Thymus (tissue), 11 donors: ENCODE measurements at regions not wholly inside any gene's neighbourhood (a gene's known extent, or its start where the extent isn't known, plus 50 kb on each side); places are given as distances from the start of the nearest gene placed in this dataset.
"Not testable (repeated sequence)": the region's sequence is repeated elsewhere in the genome, so short reads cannot be mapped to it uniquely, and the experiment has no call there.

Source experiments
- DNase-seq, 9 donors: peaks; one replicate each; pipeline ENCODE4 v3.0.0-alpha.2; 2013; ENCODE audit warnings: low spot score in 9 of 9, low read depth in 6 of 9, missing footprints in 1 of 9
- H3K27ac ChIP-seq, 2 donors: one replicate each; pipeline ENCODE4 v1.5.1; 2013; ENCODE audit warnings: control low read depth in 1 of 2, low read depth in 1 of 2, low read length in 1 of 2, mild to moderate bottlenecking in 1 of 2, moderate library complexity in 1 of 2
- H3K27me3 ChIP-seq, 2 donors: one replicate each; pipeline ENCODE4 v1.5.1; 2013; ENCODE audit warnings: low read length in 1 of 2; ENCODE audit not compliant: control insufficient read depth in 2 of 2, insufficient read depth in 1 of 2
- H3K36me3 ChIP-seq, 2 donors: one replicate each; pipeline ENCODE4 v1.5.1; 2013; ENCODE audit warnings: low read length in 1 of 2, mild to moderate bottlenecking in 1 of 2, moderate library complexity in 1 of 2; ENCODE audit not compliant: control insufficient read depth in 2 of 2, insufficient read depth in 2 of 2
- H3K4me1 ChIP-seq, 2 donors: one replicate each; pipeline ENCODE4 v1.5.1; 2013; ENCODE audit warnings: low read length in 2 of 2; ENCODE audit not compliant: control insufficient read depth in 2 of 2, insufficient read depth in 2 of 2
- H3K4me3 ChIP-seq, 2 donors: one replicate each; pipeline ENCODE4 v1.5.1; 2013; ENCODE audit warnings: low read length in 2 of 2, control low read depth in 1 of 2, mild to moderate bottlenecking in 1 of 2
- H3K9me3 ChIP-seq, 2 donors: one replicate each; pipeline ENCODE4 v1.5.1; 2013; ENCODE audit warnings: low read length in 1 of 2, mild to moderate bottlenecking in 1 of 2; ENCODE audit not compliant: control insufficient read depth in 2 of 2, insufficient read depth in 1 of 2
- WGBS: extraction: QIAGEN DNeasy Blood & Tissue Kit; methylation state at CpG from one replicate; pipeline ENCODE4 v1.1.7; 2013; 5-methylcytosine and 5-hydroxymethylcytosine counted together
- donor health status: healthy.

DNA sequence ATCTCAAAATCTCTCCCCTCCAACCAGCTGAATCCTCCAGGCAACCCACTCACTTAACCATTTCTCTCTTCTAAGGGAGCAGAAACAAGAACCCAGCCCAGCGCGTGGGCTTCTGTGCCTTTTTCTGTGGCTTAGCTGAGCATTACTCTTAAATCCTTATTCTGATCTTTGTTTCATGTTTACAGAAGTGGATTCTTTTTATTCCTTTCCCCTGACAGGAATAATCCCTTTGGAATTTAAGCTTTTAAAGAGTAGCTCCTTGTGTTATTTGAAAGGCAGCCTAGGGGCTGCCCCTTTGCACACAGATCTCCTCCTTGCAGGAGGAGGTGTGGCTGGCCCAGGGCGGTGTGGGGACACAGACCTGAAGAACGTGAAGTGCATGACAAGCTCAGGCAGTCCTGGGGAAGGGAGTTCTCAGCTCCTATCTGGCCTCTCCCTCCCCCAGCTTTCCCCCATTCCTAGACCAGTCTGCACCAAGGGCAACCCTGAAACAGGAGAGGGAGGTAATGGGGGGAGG lies 77.1 kb upstream of the UBE2E1 start:
- Histone ChIP-seq H3K4me3 (no peak overlapping the region), H3K4me1 (peaks cover 0 to 15% of the 10 kb centered on the region in 2 donors), H3K9me3 (no peaks in the 10 kb centered on the region), H3K27me3 (no peaks in the 10 kb centered on the region), H3K36me3 (no peaks in the 10 kb centered on the region), H3K27ac (no peak overlapping the region)
- no peak for DNase-seq
- WGBS = 92% methylated on average over 4 of the region's 4 CpGs

GRCh38 chr3:23729362-23729761 lies 76.4 kb upstream of the UBE2E1 start:
- not testable (repeated sequence) for DNase-seq

DNA sequence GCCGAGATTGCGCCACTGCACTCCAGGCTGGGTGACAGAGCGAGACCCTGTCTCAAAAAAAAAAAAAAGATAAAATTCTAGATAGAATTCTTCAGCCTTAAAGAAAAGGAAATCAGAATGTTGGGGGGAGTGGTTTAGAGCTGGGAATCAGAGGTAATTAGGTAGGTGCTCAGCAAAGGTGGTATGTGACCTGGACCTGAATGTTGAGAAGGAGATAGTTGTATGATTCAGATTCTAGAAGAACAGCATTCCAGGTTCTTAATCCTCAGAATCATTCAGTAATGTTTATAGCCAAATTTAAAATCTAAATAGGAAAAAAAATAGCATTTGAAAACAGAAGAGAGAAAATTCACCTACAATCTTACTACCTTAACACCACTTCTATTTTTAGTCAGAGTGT lies 71.3 kb upstream of the UBE2E1 start:
- DNase-seq = no peak
- Histone ChIP-seq H3K27ac (no peak overlapping the region), H3K36me3 (no peaks in the 10 kb centered on the region), H3K4me3 (no peak overlapping the region), H3K4me1 (peaks cover 0 to 4% of the 10 kb centered on the region in 2 donors), H3K27me3 (no peaks in the 10 kb centered on the region), H3K9me3 (no peaks in the 10 kb centered on the region)
- WGBS = over 99% methylated on average over 3 of the region's 3 CpGs

More at GRCh38 chr3:23729362-23729761, 76.4 kb upstream of the UBE2E1 start:
- peaks cover 0 to 15% of the 10 kb centered on the region in 2 donors for H3K4me1 ChIP-seq
- H3K27me3 ChIP-seq, H3K27ac ChIP-seq, H3K4me3 ChIP-seq, H3K36me3 ChIP-seq, H3K9me3 ChIP-seq: not testable (repeated sequence)
- WGBS = 87% methylated on average over 6 of the region's 6 CpGs

DNA sequence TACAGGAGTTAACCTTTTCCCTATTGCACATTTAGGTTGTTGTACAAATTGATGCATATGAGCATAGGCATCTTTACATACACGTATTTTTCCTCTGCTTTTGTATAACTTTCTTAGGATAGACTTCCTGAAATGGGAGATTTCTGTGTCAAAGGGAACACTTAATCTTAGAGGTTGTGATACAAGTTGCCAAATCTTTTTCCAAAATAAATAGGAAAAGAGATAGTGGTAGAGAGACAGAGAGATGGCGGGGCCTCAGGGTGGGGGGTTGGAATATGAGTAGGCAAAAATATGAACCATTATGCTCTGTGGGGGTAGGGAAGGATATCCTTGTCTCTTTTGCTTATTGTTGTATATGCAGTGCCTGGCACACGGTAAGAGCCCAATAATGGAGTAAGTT lies 70.7 kb upstream of the UBE2E1 start:
- Histone ChIP-seq H3K4me3 (no peak overlapping the region), H3K9me3 (no peaks in the 10 kb centered on the region), H3K4me1 (peaks cover 0 to 4% of the 10 kb centered on the region in 2 donors), H3K27ac (no peak overlapping the region), H3K36me3 (no peaks in the 10 kb centered on the region), H3K27me3 (no peaks in the 10 kb centered on the region)
- DNase-seq = no peak
- WGBS = 93% methylated on average over 3 of the region's 3 CpGs

DNA sequence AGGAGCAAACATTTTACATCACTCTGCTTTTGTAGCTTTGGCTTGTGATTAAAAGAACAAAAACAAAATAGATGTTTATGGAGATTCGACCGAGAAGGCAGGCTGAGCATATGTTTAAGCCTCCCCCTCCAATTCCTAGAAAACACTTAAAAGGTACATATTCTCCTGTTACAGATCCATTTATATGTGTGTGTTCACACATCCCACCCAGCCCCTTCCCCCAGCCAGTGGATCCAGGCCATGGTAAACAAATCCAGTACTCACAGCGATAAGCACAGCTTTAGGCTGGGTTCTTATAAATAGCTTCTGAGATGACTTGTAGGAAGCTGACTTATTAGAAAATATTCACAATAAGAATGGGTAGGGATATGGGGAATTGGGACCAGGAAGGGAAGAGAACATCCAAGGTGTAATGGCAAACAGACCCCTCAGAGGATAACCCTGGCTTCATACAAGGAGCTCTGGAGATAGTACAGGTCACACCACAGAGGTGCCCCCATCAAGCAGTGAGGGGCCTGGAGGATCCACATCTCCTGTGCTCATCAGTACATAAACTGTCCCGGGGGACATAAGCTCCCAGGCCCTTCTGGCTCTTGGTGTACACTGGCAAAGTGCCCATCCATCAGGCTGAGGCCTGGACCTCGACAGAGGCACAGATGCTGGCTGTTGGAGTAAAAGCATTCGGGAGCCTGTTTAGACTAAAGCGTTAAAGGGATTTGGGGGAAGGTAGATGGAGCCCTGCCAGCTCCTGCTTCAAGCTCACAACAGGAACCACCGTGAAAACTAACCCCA lies 70.0 kb upstream of the UBE2E1 start:
- H3K27ac ChIP-seq = no peak overlapping the region
- no peak for DNase-seq
- no peaks in the 10 kb centered on the region for H3K36me3 ChIP-seq
- no peak overlapping the region for H3K4me3 ChIP-seq
- WGBS = 76% methylated on average over 8 of the region's 8 CpGs
- H3K27me3 ChIP-seq = no peaks in the 10 kb centered on the region
- peaks cover 0 to 4% of the 10 kb centered on the region in 2 donors for H3K4me1 ChIP-seq
- no peaks in the 10 kb centered on the region for H3K9me3 ChIP-seq

GRCh38 chr3:23738944-23739343 lies 66.8 kb upstream of the UBE2E1 start:
- Histone ChIP-seq H3K4me1 (peaks cover 0 to 4% of the 10 kb centered on the region in 2 donors), H3K9me3 (peaks cover 0 to 4% of the 10 kb centered on the region in 2 donors), H3K36me3 (no peaks in the 10 kb centered on the region), H3K27me3 (no peaks in the 10 kb centered on the region), H3K27ac (no peak overlapping the region), H3K4me3 (no peak overlapping the region)
- DNase-seq = no peak
- WGBS = 99% methylated on average over 3 of the region's 3 CpGs

DNA sequence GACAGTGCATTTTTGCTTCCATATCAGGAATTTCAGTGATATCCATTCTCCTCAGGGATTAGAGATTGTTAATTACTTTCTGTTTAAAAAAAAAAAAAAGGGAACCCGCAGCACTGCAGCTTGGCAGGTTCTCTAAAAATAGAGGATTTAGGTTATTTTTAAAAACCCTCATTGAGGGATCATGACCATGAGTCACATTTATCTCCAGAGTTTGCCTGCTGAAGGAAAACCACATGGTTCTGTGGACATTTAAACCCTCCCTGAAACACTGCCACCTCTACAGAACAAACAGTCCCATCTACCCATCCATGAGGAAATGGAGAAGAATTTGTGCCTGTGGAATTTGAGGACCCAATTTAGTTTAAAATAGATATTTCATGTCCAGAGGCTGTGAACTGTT lies 66.2 kb upstream of the UBE2E1 start:
- no peak overlapping the region for H3K4me3 ChIP-seq
- H3K27me3 ChIP-seq = no peaks in the 10 kb centered on the region
- no peak overlapping the region for H3K27ac ChIP-seq
- no peak for DNase-seq
- H3K36me3 ChIP-seq = no peaks in the 10 kb centered on the region
- peaks cover 0 to 4% of the 10 kb centered on the region in 2 donors for H3K9me3 ChIP-seq
- peaks cover 0 to 4% of the 10 kb centered on the region in 2 donors for H3K4me1 ChIP-seq
- 34% methylated on average over 1 of the region's 1 CpG for WGBS

- peaks cover 0 to 4% of the 10 kb centered on the region in 2 donors for H3K4me1 ChIP-seq
- H3K9me3 ChIP-seq = peaks cover 0 to 4% of the 10 kb centered on the region in 2 donors
- H3K27me3 ChIP-seq = no peaks in the 10 kb centered on the region
- no peak overlapping the region for H3K4me3 ChIP-seq
- WGBS = 57% methylated on average over 2 of the region's 2 CpGs
- no peaks in the 10 kb centered on the region for H3K36me3 ChIP-seq
- DNase-seq = no peak
- no peak overlapping the region for H3K27ac ChIP-seq
These were observed 65.2 kb upstream of the UBE2E1 start for GRCh38 chr3:23740517-23740965.

DNA sequence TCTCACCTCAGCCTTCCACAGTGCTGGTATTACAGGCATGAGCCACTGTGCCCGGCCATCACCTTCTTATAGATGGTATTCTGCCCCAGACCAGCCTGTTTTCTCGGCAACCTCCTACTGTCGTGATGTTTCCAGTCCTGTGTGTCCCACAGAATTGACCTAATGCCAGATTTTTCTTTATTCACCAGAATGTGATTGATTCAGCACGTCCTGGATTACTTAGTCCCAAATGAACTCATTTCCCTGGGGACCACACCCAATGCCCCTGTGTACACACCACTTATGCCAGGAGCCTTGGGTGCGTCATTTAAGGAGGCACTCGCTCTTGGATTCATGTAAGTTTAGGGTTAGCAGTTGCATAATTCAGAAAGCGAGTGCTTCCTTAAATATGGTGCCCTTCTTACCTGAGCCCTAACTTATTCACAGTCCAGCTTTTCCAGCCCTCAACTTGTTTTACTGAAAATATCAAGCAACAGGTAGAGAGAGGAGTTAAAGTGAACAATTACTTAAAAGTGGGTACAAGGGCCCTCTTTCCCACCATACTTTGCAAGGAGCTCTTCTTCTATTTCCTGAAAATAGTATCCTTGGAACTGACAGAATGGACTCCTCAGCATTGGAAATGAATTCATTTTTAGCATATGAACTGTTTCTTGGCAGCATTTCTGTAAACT lies 64.6 kb upstream of the UBE2E1 start:
- Histone ChIP-seq H3K4me3 (no peak overlapping the region), H3K27ac (no peak overlapping the region), H3K9me3 (peaks cover 0 to 4% of the 10 kb centered on the region in 2 donors), H3K36me3 (no peaks in the 10 kb centered on the region), H3K27me3 (no peaks in the 10 kb centered on the region), H3K4me1 (no peaks in the 10 kb centered on the region)
- no peak for DNase-seq
- 98% methylated on average over 7 of the region's 7 CpGs for WGBS
